ENCODE measurements at regions not wholly inside any gene's neighbourhood (a gene's known extent, or its start where the extent isn't known, plus 50 kb on each side); places are given as distances from the start of the nearest gene placed in this dataset.
"Not testable (repeated sequence)": the region's sequence is repeated elsewhere in the genome, so short reads cannot be mapped to it uniquely, and the experiment has no call there.

DNA sequence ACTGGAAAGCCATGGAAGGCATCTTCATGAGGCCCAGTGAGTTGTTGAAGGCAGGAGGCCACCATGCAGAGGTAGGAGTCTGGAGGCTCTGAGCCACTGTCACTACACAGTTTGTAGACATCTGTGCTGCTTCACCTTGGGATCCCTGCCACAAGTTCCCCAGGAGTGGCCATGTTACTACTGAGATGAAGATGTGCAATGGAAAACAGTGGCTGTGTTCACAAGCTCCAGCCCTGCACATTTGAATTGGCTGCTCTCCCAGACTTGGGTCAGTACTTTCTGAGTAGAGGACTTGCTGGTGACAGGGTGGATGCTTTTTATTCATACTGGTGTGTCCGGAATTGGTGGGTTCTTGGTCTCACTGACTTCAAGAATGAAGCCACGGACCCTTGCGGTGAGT is 86.9 kb upstream of the C15orf39 start:
- H3K4me3 Mint-ChIP-seq (ENCODE audit: unreplicated experiment), result no peak overlapping the region
- no peak overlapping the region for H3K27ac Mint-ChIP-seq (ENCODE audit: unreplicated experiment)
- peaks cover 12% of the 10 kb centered on the region for H3K9me3 Mint-ChIP-seq (ENCODE audit: unreplicated experiment)
- peaks cover 26% of the 10 kb centered on the region for H3K36me3 Mint-ChIP-seq (ENCODE audit: unreplicated experiment)
- H3K4me1 Mint-ChIP-seq (ENCODE audit: low read depth, unreplicated experiment), result no peaks in the 10 kb centered on the region
- H3K27me3 Mint-ChIP-seq (ENCODE audit: unreplicated experiment), result peaks cover 8% of the 10 kb centered on the region
- DNase-seq, result no peak
- TF ChIP-seq, protein P1, sequence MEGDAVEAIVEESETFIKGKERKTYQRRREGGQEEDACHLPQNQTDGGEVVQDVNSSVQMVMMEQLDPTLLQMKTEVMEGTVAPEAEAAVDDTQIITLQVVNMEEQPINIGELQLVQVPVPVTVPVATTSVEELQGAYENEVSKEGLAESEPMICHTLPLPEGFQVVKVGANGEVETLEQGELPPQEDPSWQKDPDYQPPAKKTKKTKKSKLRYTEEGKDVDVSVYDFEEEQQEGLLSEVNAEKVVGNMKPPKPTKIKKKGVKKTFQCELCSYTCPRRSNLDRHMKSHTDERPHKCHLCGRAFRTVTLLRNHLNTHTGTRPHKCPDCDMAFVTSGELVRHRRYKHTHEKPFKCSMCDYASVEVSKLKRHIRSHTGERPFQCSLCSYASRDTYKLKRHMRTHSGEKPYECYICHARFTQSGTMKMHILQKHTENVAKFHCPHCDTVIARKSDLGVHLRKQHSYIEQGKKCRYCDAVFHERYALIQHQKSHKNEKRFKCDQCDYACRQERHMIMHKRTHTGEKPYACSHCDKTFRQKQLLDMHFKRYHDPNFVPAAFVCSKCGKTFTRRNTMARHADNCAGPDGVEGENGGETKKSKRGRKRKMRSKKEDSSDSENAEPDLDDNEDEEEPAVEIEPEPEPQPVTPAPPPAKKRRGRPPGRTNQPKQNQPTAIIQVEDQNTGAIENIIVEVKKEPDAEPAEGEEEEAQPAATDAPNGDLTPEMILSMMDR (IDR thresholded peaks at IDR 0.05; ENCODE audit: partially characterized antibody, unreplicated experiment), result no peak

DNA sequence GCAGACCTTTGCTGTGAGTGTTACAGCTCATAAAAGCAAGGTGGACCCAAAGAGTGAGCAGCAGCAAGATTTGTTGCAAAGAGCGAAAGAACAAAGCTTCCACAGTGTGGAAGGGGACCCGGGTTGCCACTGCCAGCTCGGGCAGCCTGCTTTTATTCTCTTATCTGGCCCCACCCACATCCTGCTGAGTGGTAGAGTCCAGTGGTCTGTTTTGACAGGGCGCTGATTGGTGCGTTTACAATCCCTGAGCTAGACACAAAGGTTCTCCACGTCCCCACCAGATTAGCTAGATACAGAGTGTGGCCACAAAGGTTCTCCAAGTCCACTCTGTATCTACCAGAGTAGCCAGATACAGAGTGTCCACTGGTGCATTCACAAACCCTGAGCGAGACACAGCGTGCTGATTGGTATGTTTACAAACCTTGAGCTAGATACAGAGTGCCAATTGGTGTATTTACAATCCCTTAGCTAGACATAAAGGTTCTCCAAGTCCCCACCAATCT is 86.2 kb upstream of the C15orf39 start:
- DNase-seq; H3K4me1 Mint-ChIP-seq (ENCODE audit: low read depth, unreplicated experiment); H3K27me3 Mint-ChIP-seq (ENCODE audit: unreplicated experiment); H3K4me3 Mint-ChIP-seq (ENCODE audit: unreplicated experiment); H3K27ac Mint-ChIP-seq (ENCODE audit: unreplicated experiment): not testable (repeated sequence)
- H3K9me3 Mint-ChIP-seq (ENCODE audit: unreplicated experiment), result peaks cover 12% of the 10 kb centered on the region
- H3K36me3 Mint-ChIP-seq (ENCODE audit: unreplicated experiment), result peaks cover 26% of the 10 kb centered on the region

- H3K27ac Mint-ChIP-seq (ENCODE audit: unreplicated experiment); DNase-seq; H3K4me3 Mint-ChIP-seq (ENCODE audit: unreplicated experiment); H3K27me3 Mint-ChIP-seq (ENCODE audit: unreplicated experiment); H3K4me1 Mint-ChIP-seq (ENCODE audit: low read depth, unreplicated experiment): not testable (repeated sequence)
- Mint-ChIP-seq H3K9me3 (ENCODE audit: unreplicated experiment) (peaks cover 12% of the 10 kb centered on the region), H3K36me3 (ENCODE audit: unreplicated experiment) (peaks cover 26% of the 10 kb centered on the region)
Observed at GRCh38 chr15:75116143-75116542, 85.5 kb upstream of the C15orf39 start.

- Mint-ChIP-seq H3K4me3 (ENCODE audit: unreplicated experiment) (no peak overlapping the region), H3K4me1 (ENCODE audit: low read depth, unreplicated experiment) (no peaks in the 10 kb centered on the region), H3K9me3 (ENCODE audit: unreplicated experiment) (peaks cover 10% of the 10 kb centered on the region), H3K27me3 (ENCODE audit: unreplicated experiment) (peaks cover 4% of the 10 kb centered on the region), H3K27ac (ENCODE audit: unreplicated experiment) (no peak overlapping the region), H3K36me3 (ENCODE audit: unreplicated experiment) (peaks cover 24% of the 10 kb centered on the region)
- TF ChIP-seq, protein P1 (IDR thresholded peaks at IDR 0.05; ENCODE audit: partially characterized antibody, unreplicated experiment), result no peak
- no peak for DNase-seq
Observed at GRCh38 chr15:75117993-75118392, 83.7 kb upstream of the C15orf39 start.

DNA sequence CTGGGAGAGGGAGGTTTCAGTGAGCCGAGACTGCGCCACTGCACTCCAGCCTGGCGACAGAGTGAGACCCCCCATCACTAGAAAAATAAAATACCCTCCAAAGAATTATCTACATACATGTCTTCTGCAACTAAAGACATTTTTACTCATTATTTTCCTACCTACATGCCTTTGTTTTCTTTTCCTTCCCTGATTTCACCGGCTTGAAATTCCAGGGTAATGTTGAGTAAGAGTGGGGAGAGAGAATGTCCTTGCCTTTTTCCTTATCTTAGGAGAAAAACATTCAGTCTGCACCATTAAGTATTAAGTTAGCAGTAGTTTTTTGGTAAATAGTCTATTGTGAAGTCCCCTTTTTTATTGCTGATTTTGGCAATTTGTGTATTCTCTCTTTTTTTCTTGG is 82.4 kb upstream of the C15orf39 start:
- H3K9me3 Mint-ChIP-seq (ENCODE audit: unreplicated experiment); H3K27me3 Mint-ChIP-seq (ENCODE audit: unreplicated experiment); DNase-seq; H3K4me3 Mint-ChIP-seq (ENCODE audit: unreplicated experiment); H3K4me1 Mint-ChIP-seq (ENCODE audit: low read depth, unreplicated experiment); H3K27ac Mint-ChIP-seq (ENCODE audit: unreplicated experiment): not testable (repeated sequence)
- H3K36me3 Mint-ChIP-seq (ENCODE audit: unreplicated experiment), result peaks cover 17% of the 10 kb centered on the region

- Mint-ChIP-seq H3K9me3 (ENCODE audit: unreplicated experiment) (no peaks in the 10 kb centered on the region), H3K36me3 (ENCODE audit: unreplicated experiment) (peaks cover 5% of the 10 kb centered on the region), H3K4me3 (ENCODE audit: unreplicated experiment) (no peak overlapping the region), H3K4me1 (ENCODE audit: low read depth, unreplicated experiment) (no peaks in the 10 kb centered on the region), H3K27me3 (ENCODE audit: unreplicated experiment) (peaks cover 2% of the 10 kb centered on the region), H3K27ac (ENCODE audit: unreplicated experiment) (no peak overlapping the region)
- TF ChIP-seq, protein P1 (IDR thresholded peaks at IDR 0.05; ENCODE audit: partially characterized antibody, unreplicated experiment), result no peak
- no peak for DNase-seq
Observed at GRCh38 chr15:75121491-75121890, 80.2 kb upstream of the C15orf39 start.
